BE2C (cell line): ENCODE measurements at regions not wholly inside any gene's neighbourhood (a gene's known extent, or its start where the extent isn't known, plus 50 kb on each side); places are given as distances from the start of the nearest gene placed in this dataset.

Source experiments
- DNase-seq: peaks from one replicate; pipeline ENCODE4 v3.0.0-alpha.2; 2020
- H3K27me3 ChIP-seq: fragments of 250-450 bp; sonication (Bioruptor Pico); 2 replicates; pipeline ENCODE4 v1.5.1; 2020; ENCODE audit warnings: mild to moderate bottlenecking
- H3K36me3 ChIP-seq: fragments of 250-450 bp; sonication (Bioruptor Pico); 2 replicates; pipeline ENCODE4 v1.5.1; 2020; ENCODE audit warnings: mild to moderate bottlenecking
- H3K4me1 ChIP-seq: fragments of 250-450 bp; sonication (Bioruptor Pico); 2 replicates; pipeline ENCODE4 v1.5.1; 2020
- H3K4me3 ChIP-seq: 2 replicates; pipeline ENCODE4 v1.5.1; 2011; ENCODE audit warnings: low read depth, low read length
- H3K9me3 ChIP-seq: fragments of 250-450 bp; sonication (Bioruptor Pico); 2 replicates; pipeline ENCODE4 v1.5.1; 2020
- CTCF ChIP-seq: IDR thresholded peaks from 2 replicates; pipeline ENCODE4 v1.5.1; 2012; ENCODE audit warnings: mild to moderate bottlenecking, low read depth, low read length

GRCh38 chr6:71127374-71127773, 161.2 kb upstream of the OGFRL1 start:
- no peak for DNase-seq
- H3K36me3 ChIP-seq, result no peaks in the 10 kb centered on the region
- H3K4me1 ChIP-seq, result peaks cover 30% of the 10 kb centered on the region
- peaks cover 3% of the 10 kb centered on the region for H3K9me3 ChIP-seq
- no peaks in the 10 kb centered on the region for H3K27me3 ChIP-seq
- TF ChIP-seq CTCF, result no peak
- no peak overlapping the region for H3K4me3 ChIP-seq

DNA sequence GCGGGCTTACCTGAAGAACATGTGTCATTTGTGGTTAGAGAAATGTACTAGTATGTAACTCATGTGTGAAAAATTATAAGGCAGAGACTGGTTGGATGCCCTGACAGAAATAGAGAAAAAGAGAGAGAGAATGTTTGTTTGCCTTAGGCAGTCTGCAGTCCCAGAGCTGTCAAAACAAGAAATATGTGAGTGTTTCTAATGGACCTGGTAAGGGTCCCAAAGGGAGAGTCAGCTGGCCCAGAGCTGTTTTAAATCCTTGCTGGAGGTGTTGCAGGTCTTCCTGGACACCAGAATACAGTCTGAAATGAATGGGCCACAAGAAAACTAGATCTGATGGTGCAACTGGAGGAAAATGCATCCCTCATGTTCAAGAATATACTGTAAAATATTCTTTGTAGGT, 158.3 kb upstream of the OGFRL1 start:
- Histone ChIP-seq H3K36me3 (no peaks in the 10 kb centered on the region), H3K4me3 (no peak overlapping the region), H3K4me1 (peaks cover 19% of the 10 kb centered on the region), H3K27me3 (no peaks in the 10 kb centered on the region), H3K9me3 (peaks cover 3% of the 10 kb centered on the region; the same call in 1 of the 2 replicates)
- no peak for TF ChIP-seq CTCF
- no peak for DNase-seq

- no peaks in the 10 kb centered on the region for H3K4me1 ChIP-seq
- no peak overlapping the region for H3K4me3 ChIP-seq
- H3K36me3 ChIP-seq, result no peaks in the 10 kb centered on the region
- DNase-seq, result no peak
- H3K27me3 ChIP-seq, result no peaks in the 10 kb centered on the region
- H3K9me3 ChIP-seq, result no peaks in the 10 kb centered on the region; the same call in 1 of the 2 replicates
- no peak for TF ChIP-seq CTCF
Observed at GRCh38 chr6:71134929-71135642, 153.5 kb upstream of the OGFRL1 start.

GRCh38 chr6:71137973-71138372, 150.6 kb upstream of the OGFRL1 start:
- no peak for DNase-seq
- Histone ChIP-seq H3K9me3 (no peaks in the 10 kb centered on the region; the same call in 1 of the 2 replicates), H3K27me3 (no peaks in the 10 kb centered on the region), H3K4me1 (no peaks in the 10 kb centered on the region), H3K36me3 (no peaks in the 10 kb centered on the region), H3K4me3 (no peak overlapping the region)
- TF ChIP-seq CTCF, result no peak

- no peak for TF ChIP-seq CTCF
- Histone ChIP-seq H3K27me3 (no peaks in the 10 kb centered on the region), H3K36me3 (no peaks in the 10 kb centered on the region), H3K9me3 (no peaks in the 10 kb centered on the region; the same call in 1 of the 2 replicates), H3K4me1 (no peaks in the 10 kb centered on the region), H3K4me3 (no peak overlapping the region)
- DNase-seq, result no peak
Observed at GRCh38 chr6:71138376-71138775, 150.2 kb upstream of the OGFRL1 start.

- H3K36me3 ChIP-seq, result no peaks in the 10 kb centered on the region
- no peak overlapping the region for H3K4me3 ChIP-seq
- DNase-seq, result no peak
- TF ChIP-seq CTCF, result no peak
- no peaks in the 10 kb centered on the region; the same call in 1 of the 2 replicates for H3K9me3 ChIP-seq
- H3K4me1 ChIP-seq, result no peaks in the 10 kb centered on the region
- H3K27me3 ChIP-seq, result no peaks in the 10 kb centered on the region
Observed at GRCh38 chr6:71139249-71139648, 149.4 kb upstream of the OGFRL1 start.
